Endothelial cell of umbilical vein (primary cell): ENCODE measurements at regions not wholly inside any gene's neighbourhood (a gene's known extent, or its start where the extent isn't known, plus 50 kb on each side); places are given as distances from the start of the nearest gene placed in this dataset.
"Not testable (repeated sequence)": the region's sequence is repeated elsewhere in the genome, so short reads cannot be mapped to it uniquely, and the experiment has no call there.

Source experiments
- BruUV-seq: library from RNA; stranded (reverse); fragments of 400-500 nt; replicated peaks from 2 replicates; lab custom pipeline; 2021; lab: Mats Ljungman, UMichigan
- CTCF ChIA-PET: fragments of 300-600, 350-600 bp; sonication (Branson Sonifier 250); formaldehyde crosslinking; loops from one replicate; lab custom pipeline; 2021; ENCODE audit warnings: antibody characterized with exemption, inconsistent platforms; lab: Charles Lee
- POLR2A ChIA-PET: fragments of 300-600, 350-600 bp; sonication (Branson Sonifier 250); formaldehyde crosslinking; loops from one replicate; lab custom pipeline; 2021; ENCODE audit warnings: antibody characterized with exemption, inconsistent platforms; lab: Charles Lee
- DNase-seq: peaks from one replicate; pipeline ENCODE4 v3.0.0-alpha.2; 2011; ENCODE audit warnings: low read depth, low spot score
- FAIRE-seq: peaks from 2 replicates; lab custom pipeline; 2011; peaks lifted over from hg19 to GRCh38; lab: Jason Lieb, UNC
- H2AFZ ChIP-seq: 2 replicates; pipeline ENCODE4 v1.6.0; 2012; ENCODE audit warnings: low read depth, low read length, control low read depth, inconsistent platforms
- H3K27ac ChIP-seq: 2 replicates; pipeline ENCODE4 v1.5.1; 2011; ENCODE audit warnings: low read depth, mild to moderate bottlenecking, control low read depth, low read length, moderate library complexity; ENCODE audit not compliant: insufficient read depth
- H3K27me3 ChIP-seq, 2 experiments: 2 replicates each; pipeline versions ENCODE4 v1.6.0 to v1.6.1; 2011; ENCODE audit warnings: low read length in 2 of 2, mixed read lengths in 1 of 2; ENCODE audit not compliant: control insufficient read depth in 2 of 2, insufficient read depth in 2 of 2
- H3K36me3 ChIP-seq, 2 experiments: 2 replicates in 1 of 2; 3 replicates in 1 of 2; pipeline ENCODE4 v1.5.1; 2011; ENCODE audit warnings: low read length in 2 of 2, mild to moderate bottlenecking in 1 of 2, moderate library complexity in 1 of 2; ENCODE audit not compliant: control insufficient read depth in 2 of 2, insufficient read depth in 2 of 2; ENCODE audit errors: extremely low read depth in 1 of 2
- H3K4me1 ChIP-seq: 3 replicates; pipeline ENCODE4 v1.5.1; 2011; ENCODE audit warnings: mild to moderate bottlenecking, low read length; ENCODE audit not compliant: control insufficient read depth, insufficient read depth; ENCODE audit errors: extremely low read depth
- H3K4me2 ChIP-seq: 2 replicates; pipeline ENCODE4 v1.6.1; 2011; ENCODE audit warnings: low read length, control low read depth, mixed read lengths; ENCODE audit not compliant: insufficient read depth
- H3K4me3 ChIP-seq, 3 experiments: fragments of 200-600 bp in 1 of 3; sonication (generic), shearing (Covaris generic) in 1 of 3; replicated peaks in 1 of 3; 2 replicates each; pipeline ENCODE4 v1.5.1; 2011 to 2016; ENCODE audit warnings: control low read depth in 3 of 3, low read length in 3 of 3, mild to moderate bottlenecking in 2 of 3, inconsistent platforms in 1 of 3, low read depth in 1 of 3, moderate library complexity in 1 of 3; ENCODE audit not compliant: insufficient read depth in 1 of 3
- H3K79me2 ChIP-seq: 2 replicates; pipeline ENCODE4 v1.6.0; 2012; ENCODE audit warnings: low read length, inconsistent platforms; ENCODE audit not compliant: control insufficient read depth, insufficient read depth
- H3K9ac ChIP-seq: replicated peaks from 2 replicates; pipeline ENCODE3; 2011; ENCODE audit warnings: low read length, control low read depth; ENCODE audit not compliant: insufficient read depth; ENCODE audit errors: extremely low read depth
- H3K9me1 ChIP-seq: replicated peaks from 3 replicates; pipeline ENCODE4 v1.6.0; 2011; ENCODE audit warnings: mild to moderate bottlenecking, low read length; ENCODE audit not compliant: control insufficient read depth, insufficient read depth; ENCODE audit errors: extremely low read depth
- H3K9me3 ChIP-seq: replicated peaks from 2 replicates; pipeline ENCODE4 v1.5.1; 2012; ENCODE audit warnings: low read length, inconsistent platforms; ENCODE audit not compliant: control insufficient read depth, insufficient read depth
- H4K20me1 ChIP-seq: replicated peaks from 2 replicates; pipeline ENCODE3; 2011; ENCODE audit warnings: mild to moderate bottlenecking, low read length; ENCODE audit not compliant: control insufficient read depth, insufficient read depth; ENCODE audit errors: extremely low read depth
- EZH2 ChIP-seq: IDR thresholded peaks from 2 replicates; pipeline ENCODE4 v1.6.1; 2012; ENCODE audit warnings: borderline replicate concordance, low read depth, mild to moderate bottlenecking, moderate library complexity, low read length, inconsistent platforms; ENCODE audit not compliant: severe bottlenecking
- FOS ChIP-seq: IDR thresholded peaks from 2 replicates; pipeline ENCODE4 v1.6.1; 2011; ENCODE audit warnings: mild to moderate bottlenecking, low read length, moderate library complexity, borderline replicate concordance; ENCODE audit not compliant: insufficient read depth
- GATA2 ChIP-seq: IDR thresholded peaks from 2 replicates; pipeline ENCODE4 v1.7.0; 2011; ENCODE audit warnings: low read depth, mild to moderate bottlenecking, moderate library complexity, mixed read lengths, low read length; ENCODE audit not compliant: insufficient read length, insufficient read depth
- JUN ChIP-seq: IDR thresholded peaks from 2 replicates; pipeline ENCODE4 v1.6.1; 2011; ENCODE audit warnings: borderline replicate concordance, low read depth; ENCODE audit not compliant: insufficient read length, insufficient read depth
- MYC ChIP-seq: IDR thresholded peaks from one replicate; pipeline ENCODE4 v1.6.1; 2011; ENCODE audit warnings: mild to moderate bottlenecking, low read depth, low read length
- POLR2A ChIP-seq: IDR thresholded peaks from 2 replicates; pipeline ENCODE4 v1.6.1; 2012; ENCODE audit warnings: low read depth, mild to moderate bottlenecking, control low read depth, low read length
- POLR2AphosphoS5 ChIP-seq: IDR thresholded peaks from 2 replicates; pipeline ENCODE4 v1.6.1; 2012; ENCODE audit warnings: low read depth, mild to moderate bottlenecking, control low read depth, low read length, moderate library complexity; ENCODE audit not compliant: insufficient read depth
- dilution Hi-C: fragments of 300-500 bp; cut with MboI; formaldehyde crosslinking; loops from one replicate; pipeline ENCODE4 v1.15.0; 2019; ENCODE audit warnings: low sequenced_read_pairs; ENCODE audit not compliant: extremely low pct_ligation_motif_present
- intact Hi-C: fragments of 100-400 bp; cut with micrococcal nuclease; formaldehyde crosslinking; loops from one replicate; pipeline ENCODE4 v1.10.0; 2022
- TF ChIP-seq, protein P1 (sequence below), 2 donors: IDR thresholded peaks; 1 replicate in 1 of 2; 2 replicates in 1 of 2; pipeline ENCODE4 v1.5.1; 2011; ENCODE audit warnings: low read length in 2 of 2, mild to moderate bottlenecking in 2 of 2, moderate library complexity in 2 of 2, control low read depth in 1 of 2, inconsistent platforms in 1 of 2, low read depth in 1 of 2; ENCODE audit not compliant: insufficient read depth in 1 of 2; ENCODE audit errors: extremely low read depth in 1 of 2
- TF ChIP-seq, protein P2 (sequence below): IDR thresholded peaks from 2 replicates; pipeline ENCODE4 v1.6.1; 2011; ENCODE audit not compliant: insufficient read depth, insufficient read length

DNA sequence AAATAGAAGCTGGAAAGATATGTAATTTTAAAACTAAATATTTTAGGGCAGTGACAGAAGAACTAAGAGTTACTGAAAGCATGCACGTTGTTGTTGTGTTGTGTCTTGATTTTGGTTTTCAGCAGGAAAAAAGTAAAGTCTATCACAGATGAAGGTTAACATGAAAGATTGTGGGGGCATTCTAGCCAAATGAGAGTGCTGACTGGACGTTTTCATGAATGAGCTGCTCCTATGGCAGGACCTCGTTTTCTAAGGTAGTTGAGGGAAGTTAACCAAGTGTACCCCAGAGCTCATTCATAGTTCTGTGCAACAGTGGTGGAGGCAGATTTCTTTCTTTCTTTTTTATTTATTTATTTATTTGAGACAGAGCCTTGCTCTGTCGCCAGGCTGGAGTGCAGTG lies 194.6 kb upstream of the IRS2 start:
- BruUV-seq: no TSS peak
- H3K4me2 ChIP-seq: no peak overlapping the region
- no peak overlapping the region for H3K9ac ChIP-seq
- no peaks in the 10 kb centered on the region for H3K27me3 ChIP-seq
- CTCF ChIA-PET: no interaction called here
- TF ChIP-seq FOS (no peak), GATA2 (no peak), POLR2A (no peak), EZH2 (no peak), JUN (no peak), POLR2AphosphoS5 (no peak), MYC (no peak)
- TF ChIP-seq, protein P1, sequence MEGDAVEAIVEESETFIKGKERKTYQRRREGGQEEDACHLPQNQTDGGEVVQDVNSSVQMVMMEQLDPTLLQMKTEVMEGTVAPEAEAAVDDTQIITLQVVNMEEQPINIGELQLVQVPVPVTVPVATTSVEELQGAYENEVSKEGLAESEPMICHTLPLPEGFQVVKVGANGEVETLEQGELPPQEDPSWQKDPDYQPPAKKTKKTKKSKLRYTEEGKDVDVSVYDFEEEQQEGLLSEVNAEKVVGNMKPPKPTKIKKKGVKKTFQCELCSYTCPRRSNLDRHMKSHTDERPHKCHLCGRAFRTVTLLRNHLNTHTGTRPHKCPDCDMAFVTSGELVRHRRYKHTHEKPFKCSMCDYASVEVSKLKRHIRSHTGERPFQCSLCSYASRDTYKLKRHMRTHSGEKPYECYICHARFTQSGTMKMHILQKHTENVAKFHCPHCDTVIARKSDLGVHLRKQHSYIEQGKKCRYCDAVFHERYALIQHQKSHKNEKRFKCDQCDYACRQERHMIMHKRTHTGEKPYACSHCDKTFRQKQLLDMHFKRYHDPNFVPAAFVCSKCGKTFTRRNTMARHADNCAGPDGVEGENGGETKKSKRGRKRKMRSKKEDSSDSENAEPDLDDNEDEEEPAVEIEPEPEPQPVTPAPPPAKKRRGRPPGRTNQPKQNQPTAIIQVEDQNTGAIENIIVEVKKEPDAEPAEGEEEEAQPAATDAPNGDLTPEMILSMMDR (IDR thresholded peaks at IDR 0.05; ENCODE audit: extremely low read depth in 1 of 2, insufficient read depth in 1 of 2, low read depth in 1 of 2, low read length in 2 of 2): no peak
- TF ChIP-seq, protein P2, sequence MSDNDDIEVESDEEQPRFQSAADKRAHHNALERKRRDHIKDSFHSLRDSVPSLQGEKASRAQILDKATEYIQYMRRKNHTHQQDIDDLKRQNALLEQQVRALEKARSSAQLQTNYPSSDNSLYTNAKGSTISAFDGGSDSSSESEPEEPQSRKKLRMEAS: no peak
- H3K36me3 ChIP-seq: no peaks in the 10 kb centered on the region
- dilution Hi-C loops: no loop called here
- no peaks in the 10 kb centered on the region for H3K9me1 ChIP-seq
- H3K27ac ChIP-seq: no peak overlapping the region
- intact Hi-C loops: no loop called here
- H4K20me1 ChIP-seq: no peaks in the 10 kb centered on the region
- H2AFZ ChIP-seq: no peak overlapping the region
- no peaks in the 10 kb centered on the region for H3K9me3 ChIP-seq
- DNase-seq: no peak
- no peak overlapping the region for H3K4me3 ChIP-seq
- no peaks in the 10 kb centered on the region for H3K4me1 ChIP-seq
- no peak for FAIRE-seq
- no peaks in the 10 kb centered on the region for H3K79me2 ChIP-seq
- POLR2A ChIA-PET: no interaction called here

DNA sequence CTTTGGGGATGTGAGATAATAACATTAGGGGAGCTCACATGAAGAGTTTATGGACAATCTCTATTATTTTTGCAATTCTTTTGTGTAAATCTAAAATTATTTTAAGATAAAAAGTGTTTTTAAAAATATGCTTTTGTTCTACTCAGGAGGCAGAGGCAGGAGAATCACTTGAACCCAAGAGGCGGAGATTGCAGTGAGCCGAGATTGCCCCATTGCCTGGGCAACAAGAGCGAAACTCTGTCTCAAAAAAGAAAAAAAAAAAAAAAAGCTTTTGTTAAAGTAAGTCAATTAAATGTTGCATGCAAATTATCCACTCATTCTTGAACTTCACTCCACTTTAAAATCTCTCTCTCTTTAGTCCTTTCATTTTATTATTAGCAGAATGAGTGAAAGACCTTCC lies 193.3 kb upstream of the IRS2 start:
- H3K4me1 ChIP-seq, H3K36me3 ChIP-seq, CTCF ChIA-PET, H3K4me2 ChIP-seq, H3K9ac ChIP-seq, H3K9me3 ChIP-seq, FAIRE-seq, H3K4me3 ChIP-seq, H2AFZ ChIP-seq, DNase-seq, H4K20me1 ChIP-seq, BruUV-seq, H3K9me1 ChIP-seq, POLR2A ChIA-PET, H3K79me2 ChIP-seq, H3K27ac ChIP-seq, intact Hi-C loops, dilution Hi-C loops, H3K27me3 ChIP-seq: not testable (repeated sequence)
